Hematopoietic multipotent progenitor cell treated with erythropoietin and hydrocortisone succinate and interleukin-3 and kit ligand, for 4 days (in vitro differentiated cells): ENCODE measurements at regions not wholly inside any gene's neighbourhood (a gene's known extent, or its start where the extent isn't known, plus 50 kb on each side); places are given as distances from the start of the nearest gene placed in this dataset.
"Not testable (repeated sequence)": the region's sequence is repeated elsewhere in the genome, so short reads cannot be mapped to it uniquely, and the experiment has no call there.

Source experiments
- DNase-seq: peaks from one replicate; pipeline ENCODE4 v3.0.0-alpha.2; 2015

DNA sequence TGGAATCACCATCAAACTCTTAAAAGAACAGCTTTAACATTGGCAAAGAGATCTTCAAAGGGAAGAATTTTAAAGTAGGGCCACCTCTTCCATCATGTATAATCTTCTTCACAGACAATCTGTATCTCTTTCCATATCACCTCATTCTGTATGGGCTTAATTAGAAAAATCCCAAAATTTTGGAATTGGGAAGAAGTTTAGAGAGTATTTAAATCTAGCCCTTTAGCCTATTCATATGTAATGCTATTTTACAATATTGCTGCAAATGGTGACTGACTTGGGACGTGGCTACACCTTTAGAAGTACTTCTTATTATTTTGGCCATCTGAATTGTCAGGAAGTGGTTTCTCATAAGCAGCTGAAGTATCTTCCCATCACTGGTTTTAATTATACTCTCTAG, 474.3 kb downstream of the RFPL4B start:
- DNase-seq: peak; percentile 8

DNA sequence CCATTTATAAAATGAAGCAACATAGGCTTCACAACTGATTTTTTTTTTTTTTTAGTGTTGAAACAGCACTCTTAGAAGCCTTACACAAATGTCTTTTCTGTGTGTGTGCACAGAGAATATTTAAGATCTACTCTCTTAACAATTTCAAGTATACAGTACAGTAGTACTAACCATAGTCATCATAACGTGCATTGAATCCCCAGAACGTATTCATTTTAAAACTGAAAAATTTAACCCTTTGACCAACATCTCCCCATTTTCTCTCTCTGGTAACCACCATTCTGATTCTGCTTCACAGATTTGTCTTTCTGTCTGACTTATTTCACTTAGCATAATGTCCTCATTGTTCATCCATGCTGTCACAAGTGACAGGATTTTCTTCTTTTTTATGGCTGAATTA, 475.6 kb downstream of the RFPL4B start:
- no peak for DNase-seq

DNA sequence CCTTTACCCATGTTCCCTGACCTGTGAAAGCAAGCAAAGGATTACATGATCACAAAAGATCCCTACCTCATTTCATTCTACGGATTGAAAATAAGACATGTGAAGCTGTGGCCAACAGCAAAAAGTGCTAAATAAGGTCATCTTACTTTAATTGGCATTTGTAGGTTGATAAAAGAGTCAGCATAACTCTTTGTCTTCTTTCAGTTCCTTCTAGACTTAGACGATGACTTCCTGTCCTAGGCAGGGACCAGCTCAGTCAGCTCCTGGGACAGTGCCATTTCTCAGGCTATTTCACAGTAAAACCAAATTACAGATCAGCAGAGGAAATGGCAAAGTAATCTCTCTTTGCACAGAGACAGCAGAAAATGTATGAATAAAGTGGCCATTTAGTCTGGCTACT, 480.7 kb downstream of the RFPL4B start:
- DNase-seq: peak; percentile 49

DNA sequence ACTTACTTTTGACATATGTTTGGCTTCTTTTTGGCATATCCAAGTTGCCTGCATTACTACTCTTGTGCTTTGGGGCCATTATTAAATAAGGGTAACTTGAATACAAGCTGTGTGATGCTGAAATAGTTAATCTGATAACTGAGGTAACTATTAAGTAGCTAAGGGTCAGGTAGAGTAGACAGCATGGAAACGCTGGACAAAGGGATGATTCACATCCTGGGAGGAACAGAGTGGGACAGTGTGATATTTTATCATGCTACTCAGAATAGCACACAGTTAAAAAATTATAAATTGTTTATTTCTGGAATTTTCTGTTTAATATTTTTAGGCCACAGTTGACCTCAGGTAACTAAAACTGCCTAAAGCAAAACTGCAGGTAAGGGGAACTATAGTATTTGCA, 483.9 kb downstream of the RFPL4B start:
- DNase-seq: no peak

DNA sequence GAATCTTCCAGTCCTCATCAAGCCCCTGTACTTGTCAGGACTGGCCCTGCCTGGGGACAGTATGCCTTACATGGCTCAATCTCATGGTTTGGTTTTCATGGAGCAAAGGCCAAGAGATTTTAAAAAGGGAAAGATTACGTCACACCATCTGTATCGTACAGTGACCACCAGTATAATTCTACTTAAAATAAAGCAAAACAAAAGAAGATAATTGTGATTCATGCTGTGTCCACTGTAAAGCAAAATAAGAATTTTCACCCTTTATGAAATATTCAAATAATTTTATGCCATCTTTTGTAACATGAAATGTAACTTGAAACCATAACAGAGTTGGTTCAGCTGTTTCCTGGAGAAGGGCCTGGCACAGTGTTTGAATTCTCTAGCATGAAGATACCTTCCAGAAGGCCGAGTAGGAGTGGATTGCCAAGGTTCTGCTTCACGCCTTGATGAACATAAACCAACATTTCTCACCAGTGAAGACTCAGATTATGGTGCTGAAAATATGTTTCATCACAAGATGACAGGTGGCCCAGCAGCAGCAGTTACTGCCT, 486.5 kb downstream of the RFPL4B start:
- DNase-seq: no peak

DNA sequence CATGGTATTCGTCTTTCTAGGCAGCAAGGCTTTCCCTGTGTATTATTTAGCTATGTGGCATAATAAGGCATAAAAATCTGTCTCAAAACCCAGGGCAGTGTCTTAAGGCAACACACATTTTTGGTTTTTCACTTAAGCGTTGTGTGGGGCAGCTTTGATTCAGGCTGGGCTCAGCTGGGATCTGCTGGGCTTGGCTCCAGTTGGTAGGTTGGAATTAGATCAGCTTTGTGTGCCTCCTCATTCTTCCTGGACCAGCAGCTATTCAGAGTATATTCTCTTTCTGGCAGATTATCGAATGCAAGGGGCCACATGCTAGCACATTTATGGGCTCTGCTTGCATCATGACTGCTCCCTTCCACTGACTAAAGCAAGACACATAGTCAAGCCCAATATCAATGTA, 487.9 kb downstream of the RFPL4B start:
- DNase-seq: no peak

DNA sequence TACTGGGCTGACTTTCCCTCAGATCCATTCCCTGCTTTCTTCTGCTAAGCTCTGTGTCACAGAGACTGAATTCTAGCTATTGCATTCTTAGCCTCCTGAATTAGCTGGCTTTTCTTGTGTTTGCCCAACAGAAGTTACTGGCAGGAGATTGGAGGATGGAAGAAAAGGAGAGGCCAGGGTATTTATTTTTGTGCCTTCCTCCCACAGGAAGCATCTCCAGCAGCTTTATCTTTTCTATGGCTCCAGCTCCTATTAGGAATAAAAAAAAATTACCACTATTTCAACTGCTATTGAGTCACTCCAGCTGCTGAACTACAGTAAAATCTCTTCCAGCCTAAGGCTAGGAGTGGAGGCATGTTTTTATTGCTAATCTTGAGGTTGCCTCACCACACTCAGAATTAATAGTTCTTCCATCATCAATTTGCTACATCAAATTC, 492.4 kb downstream of the RFPL4B start:
- no peak for DNase-seq

DNA sequence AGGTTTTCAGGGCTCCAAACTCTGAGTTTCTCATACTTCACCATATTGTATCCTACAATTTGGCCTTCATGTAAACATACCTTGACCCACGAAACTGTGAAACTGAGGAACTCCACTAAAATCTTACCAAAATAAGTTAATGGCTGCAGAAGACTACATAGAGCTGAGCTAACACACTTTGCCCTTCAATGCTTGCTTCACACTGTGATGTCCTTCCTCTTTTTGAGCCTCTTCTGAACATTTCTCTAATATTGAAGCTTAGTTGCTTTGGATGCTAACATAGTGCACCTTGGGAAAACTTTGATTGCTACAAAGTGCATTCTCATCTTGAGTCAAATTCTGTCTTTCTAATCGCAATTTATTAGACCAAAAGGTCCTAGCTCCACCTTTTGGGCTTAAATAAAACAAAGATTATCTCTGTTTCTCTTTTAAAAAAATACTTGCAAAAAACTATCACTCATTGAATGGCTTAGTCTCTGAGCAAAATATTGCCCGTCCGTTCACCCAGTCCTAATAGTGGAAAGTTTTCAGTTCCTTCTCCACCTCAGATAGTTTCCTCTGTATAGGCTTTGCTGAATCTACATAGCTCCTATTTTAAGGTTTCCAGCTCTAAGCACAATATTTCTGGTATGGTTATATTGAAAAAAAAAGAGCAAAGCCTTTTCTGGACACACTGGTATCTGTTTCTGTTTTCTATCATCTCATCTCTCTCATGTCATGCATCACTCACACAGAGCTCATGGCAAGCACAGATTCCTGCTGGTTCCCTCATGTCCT, 494.6 kb downstream of the RFPL4B start:
- DNase-seq: peak; percentile 11

DNA sequence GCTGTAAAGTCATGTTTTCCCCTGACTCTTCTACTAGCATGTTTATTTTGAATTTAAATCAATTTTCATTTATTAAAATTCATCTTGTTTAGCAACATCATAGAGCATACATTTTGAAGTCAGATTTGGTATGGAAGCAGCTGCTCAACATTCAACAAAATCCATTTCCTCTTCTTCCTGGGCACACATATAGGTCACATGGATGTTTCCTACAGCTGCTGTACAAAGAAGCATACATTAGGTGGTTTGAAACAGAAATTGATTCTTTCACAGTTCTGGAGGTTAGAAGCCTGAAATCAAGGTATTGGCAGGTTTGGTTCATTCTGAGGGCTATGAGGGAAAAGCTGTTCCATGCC, 495.2 kb downstream of the RFPL4B start:
- DNase-seq: no peak

DNA sequence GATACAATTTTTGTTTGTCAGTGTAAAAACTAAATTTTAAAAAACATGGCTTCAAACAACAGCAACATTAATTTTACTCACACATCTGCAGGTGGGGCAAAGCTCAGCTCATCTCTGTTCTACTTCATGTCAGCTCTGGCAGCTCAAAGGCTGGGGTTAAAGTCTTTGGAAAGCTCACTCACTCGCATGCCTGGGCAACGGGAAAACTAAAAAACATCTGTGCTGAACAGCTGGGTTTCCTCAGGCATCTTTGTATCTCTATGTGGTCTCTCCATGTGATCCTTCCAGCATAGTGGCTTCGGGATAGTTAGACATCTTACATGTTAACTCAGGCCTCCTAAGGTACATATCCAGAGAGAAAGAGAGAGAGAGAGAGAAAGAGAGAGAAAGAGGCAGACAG, 499.6 kb downstream of the RFPL4B start:
- DNase-seq: no peak

DNA sequence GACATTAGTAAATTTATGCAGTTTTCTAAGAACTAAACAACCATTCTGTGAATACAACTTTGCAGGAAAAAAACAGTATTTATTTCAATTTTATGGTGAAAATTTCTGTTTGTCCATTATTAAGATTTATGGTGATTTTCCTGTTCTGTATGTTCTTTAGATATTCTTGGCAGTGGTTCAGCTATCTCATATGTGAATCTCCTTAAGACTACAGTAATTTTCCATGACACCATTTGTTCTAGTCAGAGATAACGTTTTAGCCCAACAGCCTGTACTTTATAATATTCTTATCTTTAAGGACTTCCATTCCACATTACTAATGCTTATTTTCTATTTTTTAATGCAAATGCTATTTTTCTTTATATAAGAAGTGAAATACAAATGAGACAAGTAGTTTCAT, 504.0 kb downstream of the RFPL4B start:
- peak; percentile 53 for DNase-seq

DNA sequence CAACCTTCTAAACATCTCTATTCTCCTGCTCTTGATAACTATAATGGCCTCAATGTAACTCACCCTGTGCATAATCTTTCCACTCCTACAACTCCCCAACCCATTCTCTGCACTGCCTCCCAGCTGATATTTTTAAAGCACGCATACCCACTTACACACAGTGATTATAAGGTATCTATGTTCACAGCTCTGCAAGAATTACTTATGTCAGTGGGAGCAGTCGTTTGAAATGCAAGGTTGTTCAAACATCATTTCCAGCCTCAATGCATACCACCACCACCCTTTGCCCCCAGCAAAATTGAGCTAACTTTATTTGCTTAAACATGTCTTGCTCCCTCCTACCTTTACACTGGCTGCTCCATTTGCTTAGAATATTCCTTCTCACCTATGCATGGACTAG, 506.0 kb downstream of the RFPL4B start:
- DNase-seq: no peak

DNA sequence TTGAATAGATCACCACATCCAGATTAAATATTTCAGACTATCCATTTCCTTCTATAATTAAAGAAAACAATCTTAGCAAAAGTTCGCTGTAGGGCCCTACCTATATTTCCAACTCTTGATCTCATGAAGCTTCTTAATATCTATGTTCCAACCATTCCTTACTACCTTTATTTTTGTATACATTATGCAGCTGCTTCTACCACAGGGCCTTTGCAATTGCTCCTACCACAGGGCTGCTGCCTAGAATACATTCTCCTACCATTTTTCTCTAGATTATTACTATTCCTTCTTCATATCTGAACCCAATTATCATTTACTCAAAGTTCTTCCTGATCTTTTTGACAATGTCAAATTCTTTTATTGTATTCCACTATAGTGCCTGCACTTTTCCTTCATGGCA, 516.6 kb downstream of the RFPL4B start:
- DNase-seq: no peak

DNA sequence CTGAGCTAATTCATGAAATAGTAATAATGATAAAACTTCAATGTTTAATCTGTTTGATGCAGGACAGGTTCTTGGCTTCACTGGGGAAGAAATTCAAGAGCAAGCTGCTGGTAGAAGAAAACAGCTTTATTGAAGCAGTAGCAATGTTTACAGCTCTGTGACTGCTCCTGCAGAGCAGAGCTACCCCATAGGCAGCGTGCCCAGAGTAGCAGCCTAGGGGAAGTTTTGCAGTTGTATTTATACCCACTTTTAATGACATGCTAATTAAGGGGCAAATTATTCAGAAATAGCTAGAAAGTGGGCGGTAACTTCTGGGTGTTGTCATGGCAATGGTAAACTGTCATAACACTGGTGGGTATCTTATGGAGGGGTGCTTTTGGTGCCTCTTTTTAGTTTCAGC, 518.0 kb downstream of the RFPL4B start:
- no peak for DNase-seq

DNA sequence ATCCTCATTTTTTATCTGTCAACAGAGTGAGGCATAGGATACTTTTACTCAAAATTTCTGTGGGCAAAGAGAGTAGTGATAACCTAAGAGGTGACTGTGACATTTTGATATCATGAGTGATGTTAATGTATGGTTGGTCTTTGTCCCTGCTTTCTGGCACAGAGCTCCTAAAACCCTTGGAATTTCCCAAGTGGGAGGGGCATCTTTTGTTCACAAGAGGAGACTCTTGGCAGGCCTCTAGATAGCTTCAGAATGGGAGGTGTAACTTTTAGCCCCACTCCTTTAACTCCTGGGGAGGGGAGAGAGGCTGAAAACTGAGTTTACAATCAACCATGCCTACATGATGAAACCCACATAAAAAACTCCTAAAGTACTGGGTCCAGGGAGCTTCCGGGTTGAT, 527.8 kb downstream of the RFPL4B start:
- no peak for DNase-seq

DNA sequence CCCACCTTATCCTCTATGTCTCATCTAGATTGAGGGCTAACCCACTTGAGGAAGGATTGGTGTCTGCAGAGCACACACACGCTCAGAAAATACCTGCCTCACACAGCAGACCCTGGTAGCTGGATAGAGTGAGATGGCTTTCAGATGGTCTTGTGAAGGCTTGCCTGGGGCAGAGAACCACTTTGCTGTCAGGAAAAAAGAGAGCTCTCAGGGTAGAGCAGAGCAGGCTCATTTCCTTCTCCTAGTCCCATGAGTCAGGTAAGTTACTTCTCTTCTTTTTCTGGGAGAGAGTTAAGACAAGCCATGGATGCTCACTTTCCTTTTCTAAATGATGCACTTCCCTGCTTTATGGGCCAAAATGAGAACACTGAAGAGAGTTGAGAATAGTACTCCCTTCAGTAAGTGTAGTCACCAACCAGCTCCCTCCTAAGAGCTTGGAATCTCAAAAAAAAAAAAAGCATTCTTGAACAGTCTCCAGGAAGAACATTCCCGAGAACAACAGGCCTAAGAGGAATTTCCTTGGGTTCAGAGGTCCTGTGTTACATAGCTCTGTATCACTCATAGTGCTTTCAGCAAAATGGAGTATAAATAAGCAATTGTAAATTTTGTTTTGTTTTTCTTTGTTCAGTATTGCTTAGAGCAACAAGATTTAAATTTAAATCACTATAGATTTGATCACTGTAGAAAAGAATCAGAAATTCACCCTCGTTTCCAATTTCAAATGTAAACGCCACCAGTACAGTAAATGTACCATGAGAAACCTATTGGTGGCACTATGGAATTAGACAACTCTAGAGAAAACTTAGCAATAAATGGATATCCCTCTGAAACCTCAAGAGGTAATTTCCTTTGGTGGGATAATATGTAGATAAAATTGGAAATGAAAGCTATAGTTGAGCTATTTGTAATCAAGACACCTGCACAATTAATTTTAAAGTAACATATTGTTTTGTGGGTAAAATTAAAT, 530.3 kb downstream of the RFPL4B start:
- DNase-seq: peak; percentile 4

DNA sequence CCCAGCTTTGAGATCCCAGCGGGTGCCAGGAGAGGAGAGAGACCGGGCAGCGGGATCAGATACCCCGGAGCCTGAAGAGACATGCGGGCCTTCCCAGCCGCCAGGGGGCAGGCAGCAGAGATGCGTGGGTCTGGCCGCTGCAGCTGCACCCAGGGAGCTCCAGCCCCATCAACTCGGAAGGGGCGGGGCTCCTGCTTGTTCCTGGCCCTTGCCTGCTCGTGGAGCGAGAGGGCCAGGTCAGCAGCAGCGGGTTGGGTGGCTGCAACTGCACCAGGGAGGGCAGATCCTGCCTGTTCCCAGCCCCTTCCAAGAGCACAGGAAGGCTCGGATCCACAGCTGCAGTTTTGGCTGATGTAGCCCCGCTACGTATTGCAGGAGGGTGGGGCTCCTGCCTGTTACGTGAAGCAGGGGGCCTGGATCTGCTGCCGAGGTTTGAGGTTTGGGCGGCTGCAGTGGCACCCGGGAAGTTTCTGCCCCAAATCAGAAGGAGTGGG, 532.8 kb downstream of the RFPL4B start:
- peak; percentile 49 for DNase-seq

DNA sequence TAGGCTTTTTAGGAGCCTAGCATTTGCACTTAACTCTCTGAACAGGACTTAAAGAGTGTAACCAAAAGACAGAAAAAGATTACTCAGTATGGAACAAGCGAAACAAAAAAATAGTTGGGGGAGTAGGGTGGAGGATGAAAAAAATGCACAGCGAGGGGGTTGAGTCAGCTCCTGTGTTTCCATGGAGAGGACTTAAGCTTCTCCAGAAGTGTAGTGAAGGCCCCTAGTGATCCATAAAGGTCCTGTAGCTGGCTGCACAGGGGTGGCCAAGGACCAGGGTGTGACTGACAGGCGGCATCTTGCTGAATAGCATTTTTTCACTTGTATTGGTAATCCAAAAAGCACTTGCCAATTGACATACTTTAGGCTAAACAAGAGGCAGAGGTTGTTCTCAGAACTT, 533.9 kb downstream of the RFPL4B start:
- DNase-seq: no peak

DNA sequence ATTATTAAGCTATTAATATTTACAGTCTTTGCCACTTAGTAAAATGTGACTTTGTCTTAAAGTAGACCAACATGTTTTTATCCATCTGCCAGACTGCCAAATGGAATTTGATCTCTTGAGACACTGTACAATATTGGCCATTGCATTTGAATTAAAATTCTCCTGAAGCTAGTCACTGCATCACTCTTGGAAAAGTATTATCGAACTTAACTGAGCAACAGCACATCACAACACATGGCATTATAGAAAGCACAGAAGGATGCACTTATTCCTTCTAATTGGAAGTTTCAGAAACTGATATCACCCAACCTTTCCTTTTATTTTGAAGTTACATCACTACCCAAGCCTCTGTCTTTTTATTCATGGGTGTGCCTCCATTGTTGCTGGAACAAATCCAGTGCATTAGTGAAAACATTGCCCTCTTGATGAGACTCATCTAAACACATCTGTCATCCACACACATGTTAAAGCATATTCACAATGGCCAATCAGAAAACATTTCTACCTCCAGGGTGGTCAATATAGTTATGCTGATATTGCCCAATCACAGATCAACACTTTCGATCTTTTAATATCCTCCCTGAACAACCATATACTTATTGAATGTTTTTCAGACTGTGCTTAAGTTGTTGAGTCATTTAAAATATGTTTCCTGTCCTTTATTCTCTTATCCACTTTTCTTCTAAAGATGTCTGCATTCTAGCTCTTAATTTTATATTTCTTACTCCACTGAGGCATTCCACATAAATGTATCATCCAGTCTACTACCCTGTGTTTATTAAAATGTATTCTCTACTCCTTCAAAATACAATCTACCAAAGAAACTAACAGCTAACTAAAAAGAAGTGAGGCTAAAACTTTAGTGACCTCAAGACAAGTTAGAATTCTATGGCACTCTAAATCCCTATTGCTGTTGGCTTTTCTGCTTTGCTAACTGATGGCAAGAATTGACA, 535.0 kb downstream of the RFPL4B start:
- DNase-seq: no peak

DNA sequence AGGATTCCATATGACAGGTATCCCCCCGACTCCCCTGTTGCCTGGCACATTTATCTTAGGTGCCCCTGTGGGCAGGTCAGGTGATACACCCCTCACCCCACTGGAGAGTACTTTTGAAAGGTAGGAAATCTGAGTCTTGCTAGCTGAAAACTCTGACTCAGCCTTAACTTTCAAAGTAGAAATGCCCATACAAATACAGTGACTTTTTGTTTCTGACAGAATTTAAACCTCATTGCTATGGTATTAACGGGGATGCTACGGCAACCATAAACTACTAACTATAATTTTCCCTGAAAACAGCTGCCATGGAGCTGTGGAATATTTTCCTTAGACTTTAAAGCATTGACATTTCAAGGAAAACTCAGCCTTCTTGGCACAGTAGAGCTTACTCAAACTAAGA, 536.0 kb downstream of the RFPL4B start:
- no peak for DNase-seq

DNA sequence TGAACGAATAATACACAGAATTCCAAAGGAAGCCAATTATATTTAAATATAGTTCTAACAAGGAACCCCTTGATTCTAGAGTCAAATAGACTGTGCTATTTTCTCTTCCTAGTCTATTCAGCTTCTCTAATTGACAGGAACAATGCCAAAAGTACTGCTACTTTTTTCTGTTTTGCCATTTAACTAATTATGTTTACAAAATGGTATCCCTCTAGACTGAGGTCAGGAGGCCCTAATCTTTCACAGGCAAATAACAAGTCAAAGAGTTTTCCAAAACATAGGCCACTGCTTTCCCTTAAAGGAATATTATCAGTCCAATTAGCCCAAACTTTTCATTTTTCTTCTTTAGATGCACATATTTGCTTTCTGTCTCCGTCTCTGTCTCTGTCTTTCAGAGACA, 539.3 kb downstream of the RFPL4B start:
- no peak for DNase-seq

DNA sequence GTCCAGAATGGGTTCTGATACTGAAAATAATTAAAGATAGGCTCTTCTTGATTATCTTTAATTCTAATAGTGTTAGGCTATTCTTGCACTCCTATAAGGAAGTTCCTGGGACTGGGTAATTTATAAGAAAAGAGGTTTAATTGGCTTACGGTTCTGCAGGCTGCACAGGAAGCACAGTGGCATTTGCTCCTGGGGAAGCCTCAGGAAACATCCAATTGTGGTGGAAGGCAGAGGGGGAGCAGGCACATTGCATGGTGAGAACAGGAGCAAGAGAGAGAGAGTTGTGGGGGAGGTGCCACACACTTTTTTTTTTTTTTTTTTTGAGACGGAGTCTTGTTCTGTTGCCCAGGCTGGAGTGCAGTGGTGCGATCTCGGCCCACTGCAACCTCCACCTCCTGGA, 540.3 kb downstream of the RFPL4B start:
- not testable (repeated sequence) for DNase-seq

DNA sequence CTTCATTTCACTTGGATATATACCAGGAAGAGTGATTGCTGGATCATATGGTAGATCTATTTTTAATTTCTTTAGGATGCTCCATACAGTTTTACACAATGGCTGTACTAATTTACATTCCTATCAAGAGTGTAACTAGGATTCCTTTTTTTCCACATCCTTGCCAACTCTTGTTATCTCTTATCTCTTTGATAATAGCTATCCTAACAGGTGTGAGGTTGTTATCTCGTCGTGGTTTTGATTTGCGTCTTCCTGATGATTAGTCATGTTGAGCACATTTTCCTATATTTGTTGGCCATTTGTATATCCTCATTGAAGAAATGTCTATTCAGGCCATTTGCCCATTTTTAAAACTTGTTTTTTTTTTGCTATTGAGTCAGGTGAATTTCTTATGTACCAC, 552.4 kb downstream of the RFPL4B start:
- no peak for DNase-seq
